ENCODE measurements at regions not wholly inside any gene's neighbourhood (a gene's known extent, or its start where the extent isn't known, plus 50 kb on each side); places are given as distances from the start of the nearest gene placed in this dataset.

- FAIRE-seq, result no peak
- Histone ChIP-seq H3K4me2 (no peak overlapping the region), H3K27ac (no peak overlapping the region; a peak in 1 of 6 replicates), H3K4me1 (peaks cover 15% of the 10 kb centered on the region; the same call in 1 of the 3 replicates), H3K9me3 (no peaks in the 10 kb centered on the region), H3K4me3 (no peak overlapping the region)
- no peak for TF ChIP-seq HMGXB4 (CRISPR knock-in tag; IDR thresholded peaks at IDR 0.05; ENCODE audit: borderline replicate concordance)
- no peak for TF ChIP-seq NFE2L2 (conservative IDR thresholded peaks at IDR 0.05; ENCODE audit: low read length)
- TF ChIP-seq HDAC2 (IDR thresholded peaks at IDR 0.05), result no peak
- no peak for TF ChIP-seq EHMT2 (IDR thresholded peaks at IDR 0.05; ENCODE audit: low read depth)
- no peak for TF ChIP-seq NPAS2 (CRISPR knock-in tag; IDR thresholded peaks at IDR 0.05; ENCODE audit: borderline replicate concordance)
- no peak for TF ChIP-seq EP300 (IDR thresholded peaks at IDR 0.05)
- no peak for TF ChIP-seq POLR2A (IDR thresholded peaks at IDR 0.05; ENCODE audit: low read length)
- TF ChIP-seq RARB (CRISPR knock-in tag; IDR thresholded peaks at IDR 0.05), result no peak
- no peak for TF ChIP-seq CBX2 (IDR thresholded peaks at IDR 0.05; ENCODE audit: borderline replicate concordance, low read depth)
- TF ChIP-seq ZSCAN20 (CRISPR knock-in tag; IDR thresholded peaks at IDR 0.05), result no peak
- no peak for TF ChIP-seq PBX3 (IDR thresholded peaks at IDR 0.05)
- TF ChIP-seq USF2 (IDR thresholded peaks at IDR 0.05), result no peak
- no peak for TF ChIP-seq KDM5A (IDR thresholded peaks at IDR 0.05)
- no peak for TF ChIP-seq FOSL2 (IDR thresholded peaks at IDR 0.05)
- no peak for TF ChIP-seq FOSL2 (CRISPR knock-in tag; IDR thresholded peaks at IDR 0.05)
- no peak for TF ChIP-seq E2F6 (IDR thresholded peaks at IDR 0.05; ENCODE audit: borderline replicate concordance, low read depth)
- TF ChIP-seq HOXB5 (CRISPR knock-in tag; IDR thresholded peaks at IDR 0.05), result no peak
- 95% methylated on average over 2 of the region's 2 CpGs for WGBS (ENCODE audit: missing lambda C conversion rate)
- ATAC-seq, result no peak
- POLR2A ChIA-PET, result no interaction called here
- no peak for DNase-seq (ENCODE audit: low read depth in 1 of 2, low spot score in 1 of 2)
- CTCF ChIA-PET, result no interaction called here
Observed at GRCh38 chr18:22484471-22484870, 66.8 kb upstream of the CTAGE1 start.

GRCh38 chr18:22485808-22486244 is 68.1 kb upstream of the CTAGE1 start:
- Histone ChIP-seq H3K9me3 (no peaks in the 10 kb centered on the region), H3K4me3 (no peak overlapping the region), H3K4me1 (peaks cover 21% of the 10 kb centered on the region; the same call in 1 of the 3 replicates), H3K27ac (peak overlapping the region; percentile 31 to 54; a peak in 2 of 6 replicates), H3K4me2 (peak overlapping the region; percentile 0; the same call in 1 of the 3 replicates)
- FAIRE-seq (no peak), DNase-seq (ENCODE audit: low read depth in 1 of 2, low spot score in 1 of 2) (peak in 1 of 2 experiments; percentile 7), ATAC-seq (no peak)
- ChIA-PET CTCF (no interaction called here), POLR2A (no interaction called here)
- TF ChIP-seq RNF2 (IDR thresholded peaks at IDR 0.05; ENCODE audit: borderline replicate concordance, low read depth) (no peak), CHD4 (IDR thresholded peaks at IDR 0.05; ENCODE audit: borderline replicate concordance) (no peak), POLR2A (IDR thresholded peaks at IDR 0.05; ENCODE audit: low read length) (no peak), FOXS1 (CRISPR knock-in tag; IDR thresholded peaks at IDR 0.05) (no peak), ZC3H11A (IDR thresholded peaks at IDR 0.05) (no peak), CEBPB (IDR thresholded peaks at IDR 0.05) (no peak), EHF (CRISPR knock-in tag; IDR thresholded peaks at IDR 0.05) (no peak)
- 53% methylated on average over 6 of the region's 6 CpGs for WGBS (ENCODE audit: missing lambda C conversion rate)
